ENCODE measurements at regions not wholly inside any gene's neighbourhood (a gene's known extent, or its start where the extent isn't known, plus 50 kb on each side); places are given as distances from the start of the nearest gene placed in this dataset.

DNA sequence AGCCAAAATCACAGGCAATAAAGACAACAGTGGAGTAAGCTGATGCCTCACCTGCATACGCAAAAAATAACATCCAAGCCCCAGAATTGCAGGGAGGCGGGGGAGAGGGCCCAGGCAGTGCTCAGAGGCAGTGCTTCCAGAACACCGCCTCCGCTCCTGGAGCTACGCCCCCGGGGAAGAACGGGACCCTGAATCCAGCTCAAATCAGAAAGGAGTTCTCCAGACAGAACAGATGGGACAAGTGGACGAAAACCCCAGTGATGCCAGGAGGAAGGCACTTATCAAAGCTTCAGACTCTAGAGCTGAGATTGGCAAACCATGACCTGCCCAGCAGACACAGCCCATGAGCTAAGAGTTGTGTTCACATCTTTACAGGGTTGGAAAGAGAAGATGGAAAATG, 683.9 kb downstream of the TBC1D22A start:
- no peaks in the 10 kb centered on the region for H3K27me3 ChIP-seq (ENCODE audit: insufficient read depth, poor library complexity, severe bottlenecking)
- H3K27ac ChIP-seq (replicated peaks) = no peak overlapping the region
- no peak overlapping the region for H3K4me3 ChIP-seq (replicated peaks; ENCODE audit: insufficient read depth, low read length)
- no peak for DNase-seq (ENCODE audit: low read depth in 1 of 2, low spot score in 1 of 2)
- TF ChIP-seq POLR2AphosphoS5 (IDR thresholded peaks at IDR 0.05; ENCODE audit: low read depth) = no peak

DNA sequence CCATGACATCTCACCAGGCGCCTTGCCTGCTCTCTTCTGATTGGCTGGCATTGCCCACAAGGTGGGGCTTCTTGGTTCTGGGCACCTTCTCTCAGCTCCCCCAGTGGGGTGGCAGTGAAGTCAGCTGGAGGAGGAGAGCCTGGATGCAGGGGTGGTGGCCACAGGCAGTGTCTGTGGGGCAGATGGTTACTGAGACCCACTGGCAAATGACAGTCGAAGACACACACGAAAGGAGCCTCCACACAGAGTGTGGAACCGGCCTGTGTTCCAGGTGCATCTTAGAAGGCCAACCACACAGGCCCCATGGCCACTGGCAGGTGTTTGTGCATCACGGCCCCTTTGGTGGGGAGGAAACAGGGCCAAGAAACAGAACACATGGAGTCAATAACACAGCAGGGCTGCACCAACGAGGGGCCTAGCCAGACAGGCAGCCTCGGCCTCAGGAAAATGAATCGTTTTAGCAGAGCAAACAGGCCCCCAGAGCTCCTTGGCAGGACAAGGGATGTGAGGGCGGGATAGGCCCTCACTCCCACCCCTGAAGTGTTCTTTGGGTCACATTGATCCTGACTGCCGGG, 683.4 kb downstream of the TBC1D22A start:
- no peaks in the 10 kb centered on the region for H3K27me3 ChIP-seq (ENCODE audit: insufficient read depth, poor library complexity, severe bottlenecking)
- TF ChIP-seq, protein P1, sequence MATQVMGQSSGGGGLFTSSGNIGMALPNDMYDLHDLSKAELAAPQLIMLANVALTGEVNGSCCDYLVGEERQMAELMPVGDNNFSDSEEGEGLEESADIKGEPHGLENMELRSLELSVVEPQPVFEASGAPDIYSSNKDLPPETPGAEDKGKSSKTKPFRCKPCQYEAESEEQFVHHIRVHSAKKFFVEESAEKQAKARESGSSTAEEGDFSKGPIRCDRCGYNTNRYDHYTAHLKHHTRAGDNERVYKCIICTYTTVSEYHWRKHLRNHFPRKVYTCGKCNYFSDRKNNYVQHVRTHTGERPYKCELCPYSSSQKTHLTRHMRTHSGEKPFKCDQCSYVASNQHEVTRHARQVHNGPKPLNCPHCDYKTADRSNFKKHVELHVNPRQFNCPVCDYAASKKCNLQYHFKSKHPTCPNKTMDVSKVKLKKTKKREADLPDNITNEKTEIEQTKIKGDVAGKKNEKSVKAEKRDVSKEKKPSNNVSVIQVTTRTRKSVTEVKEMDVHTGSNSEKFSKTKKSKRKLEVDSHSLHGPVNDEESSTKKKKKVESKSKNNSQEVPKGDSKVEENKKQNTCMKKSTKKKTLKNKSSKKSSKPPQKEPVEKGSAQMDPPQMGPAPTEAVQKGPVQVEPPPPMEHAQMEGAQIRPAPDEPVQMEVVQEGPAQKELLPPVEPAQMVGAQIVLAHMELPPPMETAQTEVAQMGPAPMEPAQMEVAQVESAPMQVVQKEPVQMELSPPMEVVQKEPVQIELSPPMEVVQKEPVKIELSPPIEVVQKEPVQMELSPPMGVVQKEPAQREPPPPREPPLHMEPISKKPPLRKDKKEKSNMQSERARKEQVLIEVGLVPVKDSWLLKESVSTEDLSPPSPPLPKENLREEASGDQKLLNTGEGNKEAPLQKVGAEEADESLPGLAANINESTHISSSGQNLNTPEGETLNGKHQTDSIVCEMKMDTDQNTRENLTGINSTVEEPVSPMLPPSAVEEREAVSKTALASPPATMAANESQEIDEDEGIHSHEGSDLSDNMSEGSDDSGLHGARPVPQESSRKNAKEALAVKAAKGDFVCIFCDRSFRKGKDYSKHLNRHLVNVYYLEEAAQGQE (IDR thresholded peaks at IDR 0.05; ENCODE audit: insufficient replicate concordance, low read depth) = no peak
- TF ChIP-seq POLR2AphosphoS5 (IDR thresholded peaks at IDR 0.05; ENCODE audit: low read depth) = no peak
- no peak for TF ChIP-seq GABPA (IDR thresholded peaks at IDR 0.05; ENCODE audit: low read depth)
- no peak overlapping the region for H3K27ac ChIP-seq (replicated peaks)
- no peak for DNase-seq (ENCODE audit: low read depth in 1 of 2, low spot score in 1 of 2)
- no peak overlapping the region for H3K4me3 ChIP-seq (replicated peaks; ENCODE audit: insufficient read depth, low read length)

DNA sequence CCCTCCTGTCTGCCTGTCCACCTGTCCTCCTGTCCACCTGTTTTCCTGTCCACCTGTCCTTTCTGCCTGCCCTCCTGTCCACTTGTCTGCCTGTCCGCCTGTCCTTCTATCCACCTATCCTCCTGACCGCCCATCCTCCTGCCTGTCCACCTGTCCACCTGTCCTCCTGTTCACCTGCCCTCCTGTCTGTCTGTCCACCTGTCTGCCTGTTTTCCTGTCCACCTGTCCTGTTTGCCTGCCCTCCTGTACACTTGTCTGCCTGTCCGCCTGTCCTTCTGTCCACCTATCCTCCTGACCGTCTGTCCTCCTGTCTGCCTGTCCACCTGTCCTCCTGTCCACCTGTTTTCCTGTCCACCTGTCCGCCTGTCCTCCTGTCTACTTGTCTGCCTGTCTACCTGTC, 682.8 kb downstream of the TBC1D22A start:
- DNase-seq (ENCODE audit: low read depth in 1 of 2, low spot score in 1 of 2) = no peak
- no peak for TF ChIP-seq SPI1 (IDR thresholded peaks at IDR 0.05; ENCODE audit: borderline replicate concordance, low read depth)
- Histone ChIP-seq H3K4me3 (replicated peaks; ENCODE audit: insufficient read depth, low read length) (no peak overlapping the region), H3K27me3 (ENCODE audit: insufficient read depth, poor library complexity, severe bottlenecking) (no peaks in the 10 kb centered on the region), H3K27ac (replicated peaks) (no peak overlapping the region)

DNA sequence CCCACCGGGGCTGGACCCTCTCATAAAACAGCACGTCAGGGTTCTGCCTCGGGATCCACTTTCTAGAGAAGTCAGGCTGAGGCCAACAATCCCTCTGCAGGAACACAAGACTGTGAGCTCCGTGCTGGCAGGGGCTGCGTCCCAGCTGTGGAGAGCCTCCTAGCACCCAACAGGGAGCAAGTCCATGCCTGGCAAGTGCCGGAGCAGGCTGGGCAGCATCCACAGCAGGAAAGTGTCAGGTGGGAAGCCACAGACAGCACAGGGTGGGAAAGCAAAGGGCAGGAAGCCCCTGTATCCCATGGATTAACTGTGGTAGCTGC, 682.3 kb downstream of the TBC1D22A start:
- TF ChIP-seq GABPA (IDR thresholded peaks at IDR 0.05; ENCODE audit: low read depth) = no peak
- TF ChIP-seq, protein P1 (IDR thresholded peaks at IDR 0.05; ENCODE audit: insufficient replicate concordance, low read depth) = no peak
- DNase-seq (ENCODE audit: low read depth in 1 of 2, low spot score in 1 of 2) = no peak
- Histone ChIP-seq H3K27me3 (ENCODE audit: insufficient read depth, poor library complexity, severe bottlenecking) (no peaks in the 10 kb centered on the region), H3K4me3 (replicated peaks; ENCODE audit: insufficient read depth, low read length) (no peak overlapping the region), H3K27ac (replicated peaks) (no peak overlapping the region)

DNA sequence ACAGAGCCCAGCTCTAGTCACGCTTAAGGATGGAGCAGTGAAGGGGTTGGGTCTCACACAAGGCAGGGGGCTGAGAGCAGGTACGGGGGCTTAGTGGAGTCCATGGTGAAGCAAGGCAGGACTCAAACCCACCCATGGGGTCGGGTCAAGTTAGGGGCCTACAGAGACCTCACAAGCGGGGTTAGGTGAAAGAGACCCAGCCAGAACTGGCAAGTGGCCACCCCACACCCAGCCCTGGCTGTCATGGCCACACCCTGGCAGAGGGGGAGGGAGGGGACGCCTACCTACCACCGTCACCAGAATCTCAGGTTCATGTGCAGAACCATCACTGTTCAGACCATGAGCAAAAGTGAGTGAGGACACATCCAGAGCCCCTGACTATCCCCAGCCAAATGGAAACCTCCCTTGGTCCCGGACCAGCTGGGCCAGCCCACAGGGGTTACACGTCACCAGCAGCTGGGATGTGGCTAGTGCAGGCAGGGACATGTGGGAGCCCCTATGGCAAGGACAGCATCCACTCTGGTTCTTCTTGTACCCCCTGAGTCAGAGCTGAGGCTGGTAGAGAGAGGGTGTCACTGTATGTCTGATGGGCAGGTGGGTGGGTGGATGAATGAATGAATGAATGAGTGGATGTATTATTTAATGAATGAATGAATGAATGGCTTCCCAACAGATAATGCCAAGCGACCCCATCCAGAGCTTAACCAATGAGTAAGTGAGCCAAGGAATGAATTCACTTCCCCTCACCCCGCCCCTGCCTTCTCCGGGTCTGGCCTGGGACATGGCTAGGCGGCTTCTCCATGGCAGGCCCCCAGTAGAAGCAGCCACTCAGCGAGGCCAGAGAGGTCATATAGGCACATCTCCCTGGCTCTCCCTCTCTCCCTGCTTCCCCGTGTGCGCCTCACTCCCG, 681.6 kb downstream of the TBC1D22A start:
- no peaks in the 10 kb centered on the region for H3K27me3 ChIP-seq (ENCODE audit: insufficient read depth, poor library complexity, severe bottlenecking)
- H3K4me3 ChIP-seq (replicated peaks; ENCODE audit: insufficient read depth, low read length) = no peak overlapping the region
- no peak for DNase-seq (ENCODE audit: low read depth in 1 of 2, low spot score in 1 of 2)
- no peak overlapping the region for H3K27ac ChIP-seq (replicated peaks)
- TF ChIP-seq POLR2AphosphoS5 (IDR thresholded peaks at IDR 0.05; ENCODE audit: low read depth) (no peak), SPI1 (IDR thresholded peaks at IDR 0.05; ENCODE audit: borderline replicate concordance, low read depth) (no peak)
- TF ChIP-seq, protein P1 (IDR thresholded peaks at IDR 0.05; ENCODE audit: insufficient replicate concordance, low read depth) = no peak

All from HL-60 (cell line).